ENCODE measurements at regions not wholly inside any gene's neighbourhood (a gene's known extent, or its start where the extent isn't known, plus 50 kb on each side); places are given as distances from the start of the nearest gene placed in this dataset.
A peak's percentile ranks its signal among the peaks of the same experiment; 100 is the strongest.

DNA sequence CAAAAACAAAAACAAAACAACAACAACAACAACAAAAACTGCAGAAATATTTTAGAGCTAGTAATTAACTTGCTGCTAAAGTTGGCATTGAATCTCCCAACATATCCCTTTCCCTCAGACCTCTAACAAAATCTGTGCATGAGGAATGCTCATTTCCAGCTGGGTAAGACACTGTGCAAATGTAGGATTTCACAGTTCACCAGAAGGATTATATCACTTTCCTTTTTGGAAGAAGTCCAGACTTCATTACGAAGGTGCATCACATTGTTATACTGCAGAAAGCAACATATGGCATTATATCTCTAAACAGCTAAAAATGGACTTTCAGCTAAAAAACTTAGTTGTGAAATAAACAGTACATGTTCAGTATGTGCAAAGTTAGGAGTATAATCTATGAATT lies 341.8 kb downstream of the FSCB start:
- DNase-seq, result no peak
- CTCF ChIA-PET, result no interaction called here
- Histone ChIP-seq H3K4me1 (ENCODE audit: control extremely low read depth in 1 of 4, control insufficient read depth in 4 of 4, insufficient read depth in 4 of 4, low read length in 3 of 4) (no peaks in the 10 kb centered on the region), H3K9me3 (ENCODE audit: control extremely low read depth in 1 of 5, control insufficient read depth in 4 of 5, insufficient read depth in 2 of 5, low read depth in 1 of 5, low read length in 4 of 5) (no peaks in the 10 kb centered on the region), H3K4me3 (ENCODE audit: control insufficient read depth in 1 of 7, extremely low read depth in 1 of 7, insufficient read depth in 4 of 7, low read depth in 2 of 7, low read length in 6 of 7) (no peak overlapping the region), H3K27ac (ENCODE audit: insufficient read depth in 1 of 2, low read depth in 1 of 2, low read length in 2 of 2, poor library complexity in 1 of 2, severe bottlenecking in 2 of 2) (no peak overlapping the region), H3K36me3 (ENCODE audit: control insufficient read depth in 4 of 4, insufficient read depth in 4 of 4, low read length in 3 of 4) (no peaks in the 10 kb centered on the region), H3K27me3 (replicated peaks in 2 of 5; ENCODE audit: control insufficient read depth in 4 of 5, insufficient read depth in 5 of 5, low read length in 4 of 5) (no peaks in the 10 kb centered on the region)
- POLR2A ChIA-PET, result interaction anchor here (0.6 kb wide), 1 partner anchor 28 kb away, joined by 3 read pairs; no protein-coding TSS in a partner anchor
- WGBS (ENCODE audit: insufficient coverage), result no CpG with 5 or more reads among the region's 1 CpG

DNA sequence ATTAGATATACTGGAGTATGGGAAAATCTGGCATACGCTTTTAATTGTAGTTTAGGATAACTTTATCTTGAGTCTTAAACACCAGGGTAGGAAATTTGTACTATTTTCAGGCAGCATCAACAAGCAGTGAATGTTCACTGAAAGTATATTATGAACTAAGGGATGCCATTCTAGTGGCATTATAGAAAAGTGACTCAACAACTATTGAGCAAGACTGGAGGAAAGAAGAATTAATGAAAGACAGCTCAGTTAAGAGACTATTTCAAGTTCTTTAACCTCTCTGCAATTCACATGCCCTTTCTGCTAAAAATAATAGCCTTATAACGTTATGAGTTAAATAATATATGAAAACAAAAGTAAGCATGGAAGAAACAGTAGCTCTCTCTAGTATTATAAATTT lies 343.1 kb downstream of the FSCB start:
- no peak for DNase-seq
- Histone ChIP-seq H3K4me1 (ENCODE audit: control extremely low read depth in 1 of 4, control insufficient read depth in 4 of 4, insufficient read depth in 4 of 4, low read length in 3 of 4) (no peaks in the 10 kb centered on the region), H3K4me3 (ENCODE audit: control insufficient read depth in 1 of 7, extremely low read depth in 1 of 7, insufficient read depth in 4 of 7, low read depth in 2 of 7, low read length in 6 of 7) (no peak overlapping the region), H3K27ac (ENCODE audit: insufficient read depth in 1 of 2, low read depth in 1 of 2, low read length in 2 of 2, poor library complexity in 1 of 2, severe bottlenecking in 2 of 2) (no peak overlapping the region), H3K27me3 (replicated peaks in 2 of 5; ENCODE audit: control insufficient read depth in 4 of 5, insufficient read depth in 5 of 5, low read length in 4 of 5) (no peaks in the 10 kb centered on the region), H3K9me3 (ENCODE audit: control extremely low read depth in 1 of 5, control insufficient read depth in 4 of 5, insufficient read depth in 2 of 5, low read depth in 1 of 5, low read length in 4 of 5) (no peaks in the 10 kb centered on the region), H3K36me3 (ENCODE audit: control insufficient read depth in 4 of 4, insufficient read depth in 4 of 4, low read length in 3 of 4) (no peaks in the 10 kb centered on the region)
- ChIA-PET POLR2A (no interaction called here), CTCF (no interaction called here)
- 100% methylated on average over 1 of the region's 2 CpGs for WGBS (ENCODE audit: insufficient coverage)

DNA sequence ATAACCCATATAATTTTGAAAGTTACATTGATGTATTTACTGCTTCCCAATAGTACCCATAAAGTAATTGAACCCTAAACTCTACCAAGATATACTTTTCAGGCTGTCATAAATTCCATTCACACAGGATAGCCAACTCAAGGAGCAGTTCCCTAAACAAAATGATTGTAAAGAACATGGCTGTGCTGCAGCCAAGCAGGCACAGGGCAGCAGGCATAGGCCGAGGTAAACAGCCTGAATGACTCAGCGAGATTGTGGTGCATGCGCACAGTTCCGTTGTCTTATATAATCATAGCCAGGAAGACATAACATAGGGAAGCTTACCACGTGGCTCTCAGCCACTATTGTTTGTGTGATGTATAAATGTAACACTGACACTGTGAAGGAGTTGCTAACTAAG lies 344.9 kb downstream of the FSCB start:
- POLR2A ChIA-PET, result no interaction called here
- DNase-seq, result no peak
- no peak overlapping the region for H3K4me3 ChIP-seq (ENCODE audit: control insufficient read depth in 1 of 7, extremely low read depth in 1 of 7, insufficient read depth in 4 of 7, low read depth in 2 of 7, low read length in 6 of 7)
- H3K27ac ChIP-seq (ENCODE audit: insufficient read depth in 1 of 2, low read depth in 1 of 2, low read length in 2 of 2, poor library complexity in 1 of 2, severe bottlenecking in 2 of 2), result no peak overlapping the region
- no peaks in the 10 kb centered on the region for H3K9me3 ChIP-seq (ENCODE audit: control extremely low read depth in 1 of 5, control insufficient read depth in 4 of 5, insufficient read depth in 2 of 5, low read depth in 1 of 5, low read length in 4 of 5)
- H3K27me3 ChIP-seq (replicated peaks in 2 of 5; ENCODE audit: control insufficient read depth in 4 of 5, insufficient read depth in 5 of 5, low read length in 4 of 5), result no peaks in the 10 kb centered on the region
- H3K4me1 ChIP-seq (ENCODE audit: control extremely low read depth in 1 of 4, control insufficient read depth in 4 of 4, insufficient read depth in 4 of 4, low read length in 3 of 4), result no peaks in the 10 kb centered on the region
- H3K36me3 ChIP-seq (ENCODE audit: control insufficient read depth in 4 of 4, insufficient read depth in 4 of 4, low read length in 3 of 4), result no peaks in the 10 kb centered on the region
- CTCF ChIA-PET, result no interaction called here
- WGBS (ENCODE audit: insufficient coverage), result 88% methylated on average over 5 of the region's 5 CpGs

DNA sequence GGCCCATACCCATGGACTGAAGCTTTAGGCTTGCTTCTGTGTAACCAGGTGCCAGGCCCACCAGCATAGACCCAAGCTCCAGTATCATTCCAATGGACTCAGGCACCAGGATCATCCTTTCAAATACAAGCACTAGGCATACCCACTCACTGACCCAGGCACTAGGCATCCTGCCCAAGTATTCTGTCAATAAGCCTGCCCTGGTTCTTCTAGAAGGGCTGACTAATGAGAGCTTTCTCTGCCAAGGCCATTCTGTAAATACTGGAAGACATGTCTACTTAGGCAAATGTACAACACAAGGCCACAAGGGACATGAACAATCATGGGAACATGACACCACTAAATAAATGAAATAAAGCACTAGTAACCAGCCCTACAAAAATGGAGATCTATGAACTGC lies 352.2 kb downstream of the FSCB start:
- no peaks in the 10 kb centered on the region for H3K4me1 ChIP-seq (ENCODE audit: control extremely low read depth in 1 of 4, control insufficient read depth in 4 of 4, insufficient read depth in 4 of 4, low read length in 3 of 4)
- no peak overlapping the region for H3K27ac ChIP-seq (ENCODE audit: insufficient read depth in 1 of 2, low read depth in 1 of 2, low read length in 2 of 2, poor library complexity in 1 of 2, severe bottlenecking in 2 of 2)
- ChIA-PET CTCF (no interaction called here), POLR2A (interaction anchor here (0.6 kb wide), 1 partner anchor 70 kb away, joined by 3 read pairs; no protein-coding TSS in a partner anchor)
- DNase-seq, result no peak
- no peaks in the 10 kb centered on the region for H3K36me3 ChIP-seq (ENCODE audit: control insufficient read depth in 4 of 4, insufficient read depth in 4 of 4, low read length in 3 of 4)
- no peak overlapping the region for H3K4me3 ChIP-seq (ENCODE audit: control insufficient read depth in 1 of 7, extremely low read depth in 1 of 7, insufficient read depth in 4 of 7, low read depth in 2 of 7, low read length in 6 of 7)
- no peaks in the 10 kb centered on the region for H3K9me3 ChIP-seq (ENCODE audit: control extremely low read depth in 1 of 5, control insufficient read depth in 4 of 5, insufficient read depth in 2 of 5, low read depth in 1 of 5, low read length in 4 of 5)
- H3K27me3 ChIP-seq (replicated peaks in 2 of 5; ENCODE audit: control insufficient read depth in 4 of 5, insufficient read depth in 5 of 5, low read length in 4 of 5), result no peaks in the 10 kb centered on the region

DNA sequence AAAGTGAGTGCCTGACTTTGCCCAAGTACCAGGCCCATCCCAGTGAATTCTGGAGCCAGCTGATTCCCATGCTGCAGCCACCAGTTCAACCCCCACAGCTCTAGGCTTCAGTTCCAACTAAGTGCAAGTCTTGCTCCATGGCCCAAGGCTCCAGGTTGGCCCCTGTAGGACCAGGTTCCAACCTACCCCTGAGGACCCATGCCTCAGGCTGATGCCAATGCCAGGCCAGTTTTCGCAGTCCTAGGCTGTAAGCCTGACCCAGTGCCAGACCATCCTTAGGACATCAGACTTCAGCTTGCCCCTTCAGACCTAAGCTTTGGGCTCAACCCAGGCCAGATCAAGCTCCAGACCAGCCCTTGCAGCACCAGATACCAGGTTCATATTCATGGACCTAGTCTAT lies 352.6 kb downstream of the FSCB start:
- Histone ChIP-seq H3K27ac (ENCODE audit: insufficient read depth in 1 of 2, low read depth in 1 of 2, low read length in 2 of 2, poor library complexity in 1 of 2, severe bottlenecking in 2 of 2) (no peak overlapping the region), H3K4me1 (ENCODE audit: control extremely low read depth in 1 of 4, control insufficient read depth in 4 of 4, insufficient read depth in 4 of 4, low read length in 3 of 4) (no peaks in the 10 kb centered on the region), H3K9me3 (ENCODE audit: control extremely low read depth in 1 of 5, control insufficient read depth in 4 of 5, insufficient read depth in 2 of 5, low read depth in 1 of 5, low read length in 4 of 5) (no peaks in the 10 kb centered on the region), H3K27me3 (replicated peaks in 2 of 5; ENCODE audit: control insufficient read depth in 4 of 5, insufficient read depth in 5 of 5, low read length in 4 of 5) (no peaks in the 10 kb centered on the region), H3K4me3 (ENCODE audit: control insufficient read depth in 1 of 7, extremely low read depth in 1 of 7, insufficient read depth in 4 of 7, low read depth in 2 of 7, low read length in 6 of 7) (no peak overlapping the region), H3K36me3 (ENCODE audit: control insufficient read depth in 4 of 4, insufficient read depth in 4 of 4, low read length in 3 of 4) (no peaks in the 10 kb centered on the region)
- ChIA-PET POLR2A (no interaction called here), CTCF (no interaction called here)
- WGBS (ENCODE audit: insufficient coverage), result 100% methylated on average over 1 of the region's 1 CpG
- no peak for DNase-seq

DNA sequence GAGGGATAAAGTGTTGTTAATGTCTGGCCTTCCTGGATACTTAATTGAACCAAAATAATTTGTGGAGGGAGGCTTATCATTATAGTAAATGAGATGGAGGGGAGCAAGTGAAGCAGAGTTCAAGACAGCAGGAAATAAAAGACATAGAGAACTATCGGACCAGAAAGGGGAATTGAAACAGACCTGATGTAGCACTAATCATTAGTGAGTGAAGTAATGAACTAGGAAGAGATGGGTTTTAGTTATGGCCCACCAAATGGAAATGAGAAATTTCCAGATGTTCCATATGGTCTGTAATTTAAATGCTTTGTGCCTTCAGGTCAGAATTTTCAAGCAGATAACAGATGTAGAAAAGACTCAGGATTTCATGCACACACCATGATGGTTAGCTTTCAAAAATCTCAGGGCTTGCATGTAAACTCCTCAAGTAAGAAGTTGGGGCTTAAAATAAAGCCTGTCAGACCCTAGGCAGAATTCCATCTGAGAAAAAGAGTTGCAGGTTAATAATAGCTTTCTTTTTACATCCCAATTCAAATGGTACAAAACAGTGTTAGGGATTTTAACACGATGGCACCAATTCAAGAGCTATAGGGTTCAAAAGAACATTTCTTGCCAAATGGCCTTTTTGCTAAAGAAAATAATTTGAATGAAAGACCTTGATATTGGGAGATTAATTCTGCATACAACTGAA lies 355.8 kb downstream of the FSCB start:
- Histone ChIP-seq H3K36me3 (ENCODE audit: control insufficient read depth in 4 of 4, insufficient read depth in 4 of 4, low read length in 3 of 4) (no peaks in the 10 kb centered on the region), H3K27ac (ENCODE audit: insufficient read depth in 1 of 2, low read depth in 1 of 2, low read length in 2 of 2, poor library complexity in 1 of 2, severe bottlenecking in 2 of 2) (no peak overlapping the region), H3K9me3 (ENCODE audit: control extremely low read depth in 1 of 5, control insufficient read depth in 4 of 5, insufficient read depth in 2 of 5, low read depth in 1 of 5, low read length in 4 of 5) (no peaks in the 10 kb centered on the region), H3K4me3 (ENCODE audit: control insufficient read depth in 1 of 7, extremely low read depth in 1 of 7, insufficient read depth in 4 of 7, low read depth in 2 of 7, low read length in 6 of 7) (no peak overlapping the region), H3K27me3 (replicated peaks in 2 of 5; ENCODE audit: control insufficient read depth in 4 of 5, insufficient read depth in 5 of 5, low read length in 4 of 5) (no peaks in the 10 kb centered on the region), H3K4me1 (ENCODE audit: control extremely low read depth in 1 of 4, control insufficient read depth in 4 of 4, insufficient read depth in 4 of 4, low read length in 3 of 4) (no peaks in the 10 kb centered on the region)
- ChIA-PET CTCF (no interaction called here), POLR2A (no interaction called here)
- 67% methylated on average over 1 of the region's 2 CpGs for WGBS (ENCODE audit: insufficient coverage)
- no peak for DNase-seq

DNA sequence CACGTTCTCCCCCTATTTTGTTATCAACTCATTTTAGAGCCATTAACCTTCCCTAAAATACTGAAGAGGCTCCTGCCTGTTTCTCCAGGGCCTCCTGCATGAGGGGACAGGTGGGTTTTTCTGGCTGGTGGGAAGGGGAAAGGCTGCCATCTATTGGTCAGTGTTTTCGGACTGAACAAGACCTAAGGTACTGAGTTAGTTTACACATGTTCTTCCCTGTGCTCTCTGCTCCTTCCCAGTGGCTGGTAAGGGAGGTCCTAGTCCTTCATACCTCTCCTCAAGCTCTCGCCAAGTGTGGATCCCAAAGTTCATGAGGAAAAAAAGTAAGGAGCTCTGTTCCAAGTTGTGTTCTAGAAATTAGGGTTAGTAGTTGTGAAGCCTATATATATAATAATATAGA lies 357.5 kb downstream of the FSCB start:
- H3K4me3 ChIP-seq (ENCODE audit: control insufficient read depth in 1 of 7, extremely low read depth in 1 of 7, insufficient read depth in 4 of 7, low read depth in 2 of 7, low read length in 6 of 7), result no peak overlapping the region
- CTCF ChIA-PET, result interaction anchor here (1.1 kb wide), 1 partner anchor 653 kb away, joined by 3 read pairs; no protein-coding TSS in a partner anchor

More for the DNA sequence above, 357.5 kb downstream of the FSCB start:
- POLR2A ChIA-PET, result no interaction called here
- Histone ChIP-seq H3K4me1 (ENCODE audit: control extremely low read depth in 1 of 4, control insufficient read depth in 4 of 4, insufficient read depth in 4 of 4, low read length in 3 of 4) (no peaks in the 10 kb centered on the region), H3K27ac (ENCODE audit: insufficient read depth in 1 of 2, low read depth in 1 of 2, low read length in 2 of 2, poor library complexity in 1 of 2, severe bottlenecking in 2 of 2) (no peak overlapping the region), H3K27me3 (replicated peaks in 2 of 5; ENCODE audit: control insufficient read depth in 4 of 5, insufficient read depth in 5 of 5, low read length in 4 of 5) (no peaks in the 10 kb centered on the region), H3K36me3 (ENCODE audit: control insufficient read depth in 4 of 4, insufficient read depth in 4 of 4, low read length in 3 of 4) (no peaks in the 10 kb centered on the region), H3K9me3 (ENCODE audit: control extremely low read depth in 1 of 5, control insufficient read depth in 4 of 5, insufficient read depth in 2 of 5, low read depth in 1 of 5, low read length in 4 of 5) (no peaks in the 10 kb centered on the region)
- DNase-seq, result peak; percentile 12 to 19 (median 13)
- no CpG with 5 or more reads among the region's 3 CpGs for WGBS (ENCODE audit: insufficient coverage)

Measured in common myeloid progenitor, CD34-positive (primary cell).